HG02973 (cell line): ENCODE measurements at regions not wholly inside any gene's neighbourhood (a gene's known extent, or its start where the extent isn't known, plus 50 kb on each side); places are given as distances from the start of the nearest gene placed in this dataset.
"Not testable (repeated sequence)": the region's sequence is repeated elsewhere in the genome, so short reads cannot be mapped to it uniquely, and the experiment has no call there.

ENCODE experiments used
- ATAC-seq: cut with Tn5 transposase; IDR thresholded peaks from one replicate; pipeline ENCODE4 v1.9.1; 2021; ENCODE audit warnings: moderate library complexity; ENCODE audit not compliant: unreplicated experiment

DNA sequence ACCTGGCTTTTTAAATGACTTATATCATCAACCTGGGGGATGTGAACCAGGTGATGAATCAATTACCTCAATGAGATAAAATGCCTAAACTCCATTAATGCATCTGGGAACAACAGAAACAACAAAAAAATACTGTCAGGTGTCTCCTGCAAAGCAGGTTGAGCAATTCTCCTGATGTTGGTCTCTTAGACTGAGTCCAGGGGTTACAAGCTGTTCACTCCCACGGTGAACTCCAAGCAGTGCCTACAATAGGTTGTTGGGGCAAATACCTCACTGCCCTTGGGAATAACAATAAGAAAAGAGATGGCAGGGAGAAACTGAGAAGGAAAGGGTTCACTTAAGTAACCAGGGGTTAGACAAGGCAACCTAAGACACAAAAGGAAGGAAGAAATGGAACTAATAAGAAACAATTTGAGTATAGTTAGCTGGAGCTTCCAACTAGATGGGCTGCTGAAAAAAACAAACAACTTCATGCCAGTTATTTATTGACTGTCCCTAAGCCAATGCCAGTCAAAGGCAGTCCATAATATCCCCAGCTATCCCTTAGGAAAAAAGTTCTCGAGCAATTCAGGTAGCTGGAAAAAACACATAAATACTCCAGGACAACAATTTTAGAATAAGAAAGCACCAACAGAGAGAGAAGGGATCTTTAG is 97.6 kb upstream of the MAGI3 start:
- ATAC-seq: no peak

DNA sequence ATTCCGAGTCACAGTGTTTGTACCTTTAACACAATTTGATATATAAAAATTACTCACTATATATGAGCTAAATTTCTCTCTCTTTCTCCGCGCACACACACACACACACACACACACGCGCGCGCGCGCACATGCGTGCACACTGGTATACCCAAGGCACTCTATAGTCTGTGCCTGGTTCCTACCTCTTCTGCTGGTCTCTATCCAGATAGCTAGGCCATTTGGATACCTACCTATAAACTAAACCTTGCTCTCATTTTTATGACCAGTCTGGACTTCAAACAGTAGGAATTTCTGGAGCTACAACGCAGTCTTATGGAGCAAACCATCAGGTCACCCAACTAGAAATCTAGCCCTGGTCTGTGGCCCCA is 97.1 kb upstream of the MAGI3 start:
- ATAC-seq: no peak

DNA sequence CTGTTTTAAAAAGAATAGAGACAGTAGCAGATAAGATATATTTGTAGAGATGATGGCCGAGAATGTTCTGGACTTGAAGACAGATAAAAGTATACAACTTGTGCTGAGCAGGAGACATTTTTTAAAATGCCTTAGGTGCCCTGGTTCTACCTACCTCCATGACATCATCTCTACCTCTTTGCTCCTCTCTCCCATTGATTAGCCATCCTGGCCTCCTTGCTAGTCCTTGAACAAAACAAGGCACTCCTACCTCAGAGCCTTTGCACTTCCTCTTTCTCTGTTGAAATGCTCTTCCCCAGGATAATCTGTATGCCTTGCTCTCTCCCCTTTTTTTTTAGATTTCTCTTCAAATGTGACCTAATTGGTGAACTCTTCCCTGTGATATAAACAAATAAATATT is 92.6 kb upstream of the MAGI3 start:
- no peak for ATAC-seq

DNA sequence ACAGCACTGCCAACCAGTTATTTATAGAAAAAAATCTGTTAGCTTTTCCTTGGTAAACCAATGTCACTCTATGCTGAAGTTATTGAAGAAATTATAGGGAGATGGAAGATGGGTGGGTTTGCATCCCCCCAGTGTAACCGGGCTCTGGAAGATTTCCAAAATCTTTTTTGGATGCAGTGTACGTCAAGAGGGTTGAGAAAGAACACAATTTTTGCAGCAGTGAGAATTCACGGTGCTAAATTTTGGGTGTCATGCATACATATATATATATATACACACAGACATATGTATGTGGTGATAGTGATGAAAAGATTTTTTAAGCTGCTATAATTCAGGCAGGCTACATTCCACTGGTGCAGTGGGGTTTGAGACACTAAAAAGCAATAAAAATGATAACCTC is 91.4 kb upstream of the MAGI3 start:
- ATAC-seq: no peak

DNA sequence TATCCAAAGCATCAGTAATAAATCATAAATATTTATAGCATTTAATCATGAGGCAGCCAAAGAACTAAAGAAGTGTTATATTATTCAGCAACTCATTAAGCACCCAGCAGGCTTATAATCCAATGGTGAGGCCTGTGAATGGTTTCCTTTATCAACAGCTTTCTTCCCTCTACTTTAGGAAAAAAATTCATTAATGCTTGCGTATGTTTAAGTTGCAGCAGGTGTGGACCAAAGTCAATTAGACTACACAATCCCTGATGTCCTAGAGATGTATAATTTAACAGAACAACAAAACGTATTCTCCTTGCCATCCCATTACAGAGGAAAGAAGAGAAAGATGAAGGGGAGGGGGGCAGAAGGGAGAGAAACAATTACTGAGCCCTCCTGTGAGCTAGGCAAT is 87.7 kb upstream of the MAGI3 start:
- no peak for ATAC-seq

DNA sequence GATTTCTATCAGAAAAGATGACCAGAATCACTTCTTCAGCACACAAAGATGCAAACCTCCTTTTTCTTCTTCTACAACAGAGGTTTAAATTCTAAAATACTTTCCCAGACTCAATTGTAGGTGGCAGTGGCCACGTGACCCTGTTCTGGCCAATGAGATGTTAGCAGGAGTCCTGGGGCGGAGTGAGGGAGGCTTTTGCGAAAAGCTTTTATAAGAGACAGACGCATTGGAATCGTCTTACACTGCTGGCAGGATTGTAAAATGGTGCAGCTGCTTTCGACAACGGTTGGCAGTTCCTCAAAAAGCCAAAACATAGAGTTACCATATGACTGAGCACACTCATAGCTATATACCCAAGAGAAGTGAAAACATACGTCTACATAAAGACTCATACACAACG is 87.0 kb upstream of the MAGI3 start:
- no peak for ATAC-seq

DNA sequence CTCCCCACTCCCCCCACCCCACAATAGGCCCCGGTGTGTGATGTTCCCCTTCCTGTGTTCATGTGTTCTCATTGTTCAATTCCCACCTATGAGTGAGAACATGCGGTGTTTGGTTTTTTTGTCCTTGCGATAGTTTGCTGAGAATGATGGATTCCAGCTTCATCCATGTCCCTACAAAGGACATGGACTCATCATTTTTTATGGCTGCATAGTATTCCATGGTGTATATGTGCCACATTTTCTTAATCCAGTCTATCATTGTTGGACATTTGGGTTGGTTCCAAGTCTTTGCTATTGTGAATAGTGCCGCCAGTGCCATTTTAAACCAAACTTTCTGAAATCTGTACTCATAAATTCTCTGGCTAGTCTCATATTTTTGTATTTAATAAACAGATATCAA is 85.3 kb upstream of the MAGI3 start:
- ATAC-seq: not testable (repeated sequence)

DNA sequence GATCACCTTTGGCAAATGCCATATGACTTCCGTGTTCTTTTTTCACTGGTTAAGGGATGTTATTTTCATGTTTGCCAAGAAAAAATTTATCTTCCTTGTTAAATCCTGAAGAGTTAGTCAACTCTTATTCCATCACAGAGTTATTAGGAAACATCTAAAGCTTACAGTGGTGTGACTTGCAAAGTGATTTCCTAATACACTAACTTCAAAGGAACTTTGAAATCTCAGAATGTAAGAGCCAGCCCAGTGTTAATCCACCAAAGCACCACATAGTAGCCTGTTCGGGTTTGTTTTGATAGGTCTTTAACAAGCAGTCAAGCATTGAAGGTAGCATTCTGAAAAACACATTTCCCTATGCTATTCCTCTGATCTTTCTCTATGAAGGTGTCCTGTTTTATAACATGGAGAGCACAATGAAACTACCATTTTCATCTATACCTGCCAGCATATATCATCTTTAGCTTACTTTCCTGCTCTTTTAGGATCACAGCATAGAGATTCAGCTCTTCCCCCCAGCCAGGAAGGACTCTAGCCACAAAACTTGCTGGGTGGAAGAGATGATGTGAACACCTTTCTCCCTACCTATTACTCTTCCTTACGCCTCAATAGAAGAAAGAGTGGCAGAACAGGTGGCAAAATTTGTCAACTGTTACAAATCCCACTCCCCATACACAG is 82.4 kb upstream of the MAGI3 start:
- ATAC-seq: no peak

DNA sequence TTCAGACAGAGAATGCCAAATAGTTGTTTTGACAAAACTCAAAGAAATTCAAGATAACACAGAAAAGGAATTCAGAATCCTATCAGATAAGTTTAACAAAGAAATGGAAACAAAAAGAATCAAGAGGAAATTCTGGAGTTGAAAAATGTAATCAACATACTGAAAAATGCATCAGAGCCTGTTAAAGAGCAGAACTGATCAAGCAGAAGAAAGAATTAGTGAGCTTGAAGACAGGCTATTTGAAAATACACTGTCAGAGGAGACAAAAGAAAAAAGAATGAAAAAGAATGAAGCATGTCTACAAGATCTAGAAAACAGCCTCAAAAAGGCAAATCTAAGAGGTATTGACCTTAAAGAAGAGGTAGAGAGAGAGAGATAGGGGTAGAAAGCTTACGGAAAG is 77.7 kb upstream of the MAGI3 start:
- not testable (repeated sequence) for ATAC-seq

DNA sequence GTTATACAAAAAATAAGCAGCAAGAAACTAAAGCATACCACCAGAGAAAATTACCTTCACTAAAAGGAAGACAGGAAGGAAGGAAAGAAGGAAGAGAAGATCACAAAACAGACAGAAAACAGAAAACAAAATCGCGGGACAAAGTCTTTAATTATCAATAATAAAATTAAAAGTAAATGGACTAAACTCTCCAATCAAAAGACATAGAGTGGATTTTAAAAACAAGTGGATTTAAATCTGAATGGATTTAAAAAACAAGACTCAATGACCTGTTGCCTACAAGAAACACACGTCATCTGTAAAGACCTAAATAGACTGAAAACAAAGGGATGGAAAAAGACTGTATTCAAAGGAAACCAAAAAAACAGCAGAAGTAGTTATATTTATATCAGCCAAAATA is 75.7 kb upstream of the MAGI3 start:
- no peak for ATAC-seq

DNA sequence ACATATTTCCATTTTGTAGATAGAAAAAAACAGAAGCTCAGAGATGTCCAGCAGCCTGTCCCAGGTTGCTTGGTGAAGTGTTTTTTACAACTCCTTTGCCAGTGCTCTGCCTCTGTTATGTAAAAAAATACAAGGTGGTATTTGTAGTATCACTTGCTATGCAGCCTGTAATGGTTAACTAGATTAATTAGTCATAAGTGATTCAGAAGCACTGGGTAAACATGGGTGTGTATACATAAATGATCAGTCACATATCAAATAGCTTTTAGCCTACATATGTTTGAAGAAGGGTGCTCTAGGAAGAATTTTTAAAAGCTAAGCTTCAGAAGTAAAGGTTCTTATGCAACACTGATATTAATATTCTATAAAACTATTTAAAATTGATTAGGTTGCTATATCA is 70.0 kb upstream of the MAGI3 start:
- no peak for ATAC-seq

DNA sequence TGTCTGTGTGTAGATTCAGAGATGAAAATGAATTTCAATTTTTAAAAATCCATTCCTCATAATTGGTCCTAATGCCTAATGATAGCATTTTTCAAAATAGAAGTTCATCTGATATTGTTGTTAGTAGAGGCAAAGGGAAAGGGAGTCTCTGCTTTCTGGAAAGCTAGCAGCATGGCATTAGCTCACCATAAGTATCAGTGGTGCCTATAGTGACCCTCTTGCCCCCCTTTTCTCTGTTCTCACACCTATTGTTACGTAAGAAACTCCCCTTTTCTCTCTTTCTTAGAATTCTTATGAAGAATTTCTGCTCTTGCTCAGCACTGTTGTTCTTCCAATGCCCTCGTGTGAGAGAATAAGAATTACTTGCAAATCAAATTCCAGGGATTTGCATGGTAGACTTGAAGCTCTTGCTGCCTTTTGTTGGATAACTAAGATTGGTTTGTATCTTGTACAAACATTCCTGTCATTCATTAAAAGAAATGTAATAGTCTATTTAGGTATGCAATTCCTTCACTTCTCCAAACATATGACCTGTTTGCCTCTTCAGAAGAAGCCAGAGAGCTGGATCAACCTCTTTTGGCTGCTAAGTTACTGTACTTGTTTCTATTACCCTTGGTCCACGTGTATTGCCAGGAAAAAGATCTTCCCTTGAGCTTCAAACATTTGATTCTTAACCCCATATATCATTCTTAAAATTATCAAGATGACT is 69.2 kb upstream of the MAGI3 start:
- ATAC-seq: no peak

DNA sequence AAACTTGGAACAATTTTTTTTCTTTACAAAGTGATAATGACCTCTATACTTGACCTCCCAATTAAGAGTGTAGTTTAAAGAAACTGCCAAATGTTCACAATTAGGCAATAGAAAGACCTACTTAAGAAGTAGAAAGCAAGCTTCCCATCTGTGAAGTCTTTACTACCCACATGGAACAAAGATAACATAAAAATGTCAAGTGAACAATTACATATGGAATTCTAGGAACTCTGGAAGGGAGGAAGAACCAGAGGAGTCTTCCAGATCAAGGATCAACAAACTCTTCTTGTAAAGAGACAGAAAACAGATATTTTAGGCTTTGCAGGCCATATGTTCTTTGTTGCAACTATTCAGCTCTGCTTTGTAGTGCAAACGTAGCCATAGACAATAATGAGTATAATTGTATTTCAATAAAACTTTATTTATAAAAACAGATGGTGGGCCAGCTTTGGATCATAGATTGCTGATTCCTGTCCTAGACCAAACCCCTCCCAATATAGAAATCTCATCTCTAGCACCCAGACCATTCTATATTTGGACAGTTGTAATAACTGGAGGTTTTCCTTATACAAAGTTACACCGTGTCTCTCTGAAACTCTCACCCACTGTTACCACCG is 68.4 kb upstream of the MAGI3 start:
- no peak for ATAC-seq

DNA sequence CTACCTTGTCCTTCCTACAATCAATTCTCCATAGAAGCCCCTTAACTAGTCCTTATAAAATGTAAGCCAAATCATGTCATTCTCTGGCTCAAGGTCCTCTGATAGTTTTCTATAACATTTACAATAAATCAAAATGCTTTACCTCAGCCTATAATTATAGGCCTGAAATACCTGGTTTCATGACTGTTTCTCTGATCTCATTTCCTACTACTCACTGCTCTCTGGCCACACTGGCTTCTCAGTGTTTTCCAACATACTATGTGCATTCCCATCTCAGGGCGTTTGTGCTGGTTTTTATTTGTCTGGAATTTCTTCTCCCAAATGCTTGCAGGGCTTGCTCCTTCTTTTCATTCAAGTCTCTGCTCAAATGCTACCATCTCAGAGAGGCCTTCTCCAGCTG is 67.9 kb upstream of the MAGI3 start:
- no peak for ATAC-seq

DNA sequence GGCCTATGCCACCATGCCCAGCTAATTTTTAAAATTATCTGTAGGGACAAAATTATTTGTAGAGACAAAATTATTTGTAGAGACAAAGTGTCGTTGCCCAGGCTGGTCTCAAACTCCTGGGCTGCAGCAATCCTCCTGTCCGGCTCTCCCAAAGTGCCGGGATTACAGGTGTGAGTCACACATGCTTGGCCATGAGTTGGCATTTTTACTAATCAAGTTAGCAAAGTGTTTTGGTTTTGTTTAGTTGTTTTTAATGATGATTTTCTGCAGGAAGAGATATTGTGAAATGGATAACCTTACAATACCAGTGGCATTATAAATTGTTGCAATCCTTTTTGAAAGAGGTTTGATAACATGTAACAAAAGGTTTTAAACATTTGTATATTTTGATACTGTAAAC is 65.3 kb upstream of the MAGI3 start:
- ATAC-seq: no peak

DNA sequence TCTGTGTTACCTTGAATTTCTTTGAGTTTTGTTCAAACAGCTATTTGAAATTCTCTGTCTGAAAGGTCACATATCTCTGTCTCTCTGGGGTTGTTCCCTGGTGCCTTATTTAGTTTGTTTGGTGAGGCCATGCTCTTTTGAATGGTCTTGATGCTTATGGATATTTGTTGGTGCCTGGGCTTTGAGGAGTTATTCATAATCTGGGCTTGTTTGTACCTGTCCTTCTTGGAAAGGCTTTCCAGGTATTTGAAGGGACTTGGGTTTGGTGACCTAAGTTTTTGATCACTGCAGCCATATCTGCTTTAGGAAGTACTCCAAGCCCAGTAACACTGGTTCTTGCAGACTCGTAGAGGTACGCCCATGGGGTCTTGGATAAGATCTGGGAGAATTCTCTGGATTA is 63.3 kb upstream of the MAGI3 start:
- ATAC-seq: no peak

DNA sequence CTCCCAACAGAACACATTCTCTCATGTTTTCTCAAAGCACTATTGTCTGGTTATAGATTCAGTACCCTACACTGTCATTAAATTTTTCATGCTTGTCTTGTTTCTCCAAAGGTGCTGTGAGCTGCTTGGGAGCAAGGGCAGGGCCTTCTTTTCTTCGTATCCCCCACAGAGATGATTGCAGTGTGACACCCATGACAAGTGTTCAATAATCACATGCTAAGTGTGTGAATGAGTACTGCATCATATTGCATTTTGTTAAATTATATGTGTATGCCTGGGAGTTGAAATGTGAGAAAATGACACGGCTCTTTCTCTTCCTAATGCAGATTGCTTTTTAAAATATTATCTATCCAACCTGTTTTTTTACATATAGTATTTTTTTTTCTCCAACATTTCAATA is 57.3 kb upstream of the MAGI3 start:
- no peak for ATAC-seq

DNA sequence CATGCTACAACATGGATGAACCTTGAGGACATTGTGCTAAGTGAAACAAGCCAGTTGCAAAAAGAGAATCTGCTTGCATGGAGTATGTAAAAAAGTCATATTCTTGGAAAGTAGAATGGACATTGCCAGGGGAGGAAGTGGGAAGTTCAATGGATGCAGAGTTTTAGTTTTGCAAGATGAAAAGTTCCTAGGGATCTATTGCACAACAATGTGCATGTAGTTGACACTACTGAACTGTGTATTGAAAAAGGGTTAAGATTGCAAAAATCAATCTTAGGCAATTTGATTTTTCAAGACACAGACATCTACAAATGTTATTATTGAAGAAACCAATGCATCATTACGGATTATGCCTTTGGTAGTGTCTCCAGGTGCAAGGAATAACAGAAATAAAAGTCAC is 50.3 kb upstream of the MAGI3 start:
- ATAC-seq: no peak
